GM21717 (cell line): ENCODE measurements at regions not wholly inside any gene's neighbourhood (a gene's known extent, or its start where the extent isn't known, plus 50 kb on each side); places are given as distances from the start of the nearest gene placed in this dataset.
"Not testable (repeated sequence)": the region's sequence is repeated elsewhere in the genome, so short reads cannot be mapped to it uniquely, and the experiment has no call there.

Source experiments
- ATAC-seq: cut with Tn5 transposase; IDR thresholded peaks from one replicate; pipeline ENCODE4 v1.9.1; 2021; ENCODE audit warnings: mild to moderate bottlenecking, moderate library complexity; ENCODE audit not compliant: unreplicated experiment

DNA sequence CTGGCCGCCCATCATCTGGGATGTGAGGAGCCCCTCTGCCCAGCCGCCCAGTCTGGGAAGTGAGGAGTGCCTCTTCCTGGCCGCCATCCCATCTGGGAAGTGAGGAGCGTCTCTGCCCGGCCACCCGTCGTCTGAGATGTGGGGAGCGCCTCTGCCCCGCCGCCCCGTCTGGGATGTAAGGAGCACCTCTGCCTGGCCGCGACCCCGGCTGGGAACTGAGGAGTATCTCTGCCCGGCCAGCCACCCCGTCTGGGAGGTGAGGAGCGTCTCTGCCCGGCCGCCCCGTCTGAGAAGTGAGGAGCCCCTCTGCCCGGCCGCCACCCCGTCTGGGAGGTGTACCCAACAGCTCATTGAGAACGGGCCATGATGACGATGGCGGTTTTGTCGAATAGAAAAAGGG lies 211.4 kb downstream of the ANAPC1 start:
- ATAC-seq, result not testable (repeated sequence)

DNA sequence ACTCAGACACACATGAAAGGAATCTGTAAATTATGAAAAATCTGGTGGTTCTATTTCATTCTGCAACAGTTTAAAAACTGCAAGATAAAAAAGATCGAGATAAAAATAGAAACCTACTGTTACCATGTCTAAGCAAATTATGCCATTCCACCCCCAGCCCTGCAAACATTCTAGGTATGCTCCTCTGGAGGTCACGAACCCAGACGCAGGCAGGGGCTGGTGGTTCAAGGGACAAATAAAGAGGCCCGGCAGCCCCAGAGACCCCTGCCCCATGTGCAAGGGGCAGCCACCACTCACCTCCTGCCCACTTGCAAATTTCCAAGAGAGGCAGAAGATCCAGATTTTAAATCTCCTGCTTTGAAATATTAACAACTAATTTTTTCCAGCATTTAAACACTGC lies 210.5 kb downstream of the ANAPC1 start:
- no peak for ATAC-seq

DNA sequence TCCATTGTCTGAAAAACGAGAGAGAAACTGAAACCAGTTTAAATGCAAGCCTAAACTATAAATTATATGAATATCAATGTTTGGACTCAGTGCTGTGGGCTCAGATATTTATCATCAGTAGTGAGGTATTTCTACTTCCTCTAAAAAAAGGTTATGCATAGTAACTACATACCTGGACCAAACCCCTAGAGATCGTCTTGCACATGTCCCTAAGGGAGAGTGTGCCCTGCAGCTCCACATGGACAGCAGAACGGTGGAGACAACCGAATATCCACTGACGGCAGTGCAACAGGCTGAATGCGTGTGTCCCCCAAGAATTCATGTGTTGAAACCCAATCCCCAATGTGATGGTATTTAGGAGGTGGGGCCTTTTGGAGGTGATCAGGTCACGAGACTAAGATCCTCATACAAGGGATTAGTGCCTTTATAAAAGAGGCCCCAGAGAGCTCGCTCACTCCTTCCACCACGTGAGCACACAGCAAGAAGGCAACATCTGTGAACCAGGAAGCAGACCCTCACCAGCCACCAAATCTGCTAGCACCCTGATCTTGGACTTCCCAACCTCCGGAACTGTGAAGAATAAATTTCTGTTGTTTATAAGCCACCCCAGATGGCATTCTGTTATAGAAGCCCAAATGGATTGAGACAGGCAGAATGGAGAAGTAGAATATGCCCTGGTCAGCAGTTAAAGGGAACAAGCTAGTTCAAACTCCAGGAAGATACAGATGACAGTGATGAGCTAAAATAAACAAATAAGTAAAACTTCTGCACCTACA lies 208.4 kb downstream of the ANAPC1 start:
- no peak for ATAC-seq

DNA sequence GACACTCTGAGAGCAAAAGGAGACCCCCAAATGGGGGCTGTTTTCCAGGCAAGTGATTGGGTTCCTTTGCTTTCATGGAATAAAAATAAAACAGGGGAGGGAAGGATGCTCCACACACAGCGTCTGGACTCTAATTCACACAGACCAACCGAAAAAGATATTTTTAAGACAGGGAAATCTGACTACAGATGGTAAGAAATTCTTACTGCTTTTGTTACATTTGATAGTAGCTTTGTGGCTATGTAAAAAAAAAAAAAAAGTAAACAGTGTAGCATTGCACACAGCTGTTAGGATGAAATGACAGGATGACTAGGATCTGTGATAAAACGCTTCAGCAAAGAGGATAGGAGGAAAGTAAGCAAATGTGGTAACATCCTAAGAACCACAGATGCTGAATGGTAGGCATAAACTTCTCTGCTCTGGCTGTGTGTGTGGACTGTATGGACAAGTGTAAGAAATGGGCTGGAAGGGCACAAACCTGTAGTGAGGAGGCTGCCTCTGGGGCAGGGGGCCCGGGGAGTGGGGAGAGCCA lies 207.6 kb downstream of the ANAPC1 start:
- no peak for ATAC-seq

DNA sequence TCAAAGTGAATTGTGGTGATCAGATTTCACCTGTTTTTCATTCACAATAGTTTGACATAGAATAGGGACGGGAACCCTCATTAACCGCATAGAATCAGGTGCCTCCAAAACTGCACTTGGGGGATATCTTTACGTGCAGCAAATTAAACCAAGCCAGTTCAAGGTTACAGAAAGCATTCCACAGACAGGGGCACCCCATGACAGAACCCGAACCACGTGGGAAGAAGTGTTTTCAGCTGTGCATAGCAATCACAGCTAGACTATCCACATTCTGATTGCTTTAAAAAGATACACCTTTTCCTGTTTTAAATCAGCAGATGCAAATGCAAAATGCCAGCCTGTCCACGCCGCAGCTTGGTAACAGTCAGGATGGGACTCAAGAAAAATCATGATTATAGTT lies 205.8 kb downstream of the ANAPC1 start:
- no peak for ATAC-seq

DNA sequence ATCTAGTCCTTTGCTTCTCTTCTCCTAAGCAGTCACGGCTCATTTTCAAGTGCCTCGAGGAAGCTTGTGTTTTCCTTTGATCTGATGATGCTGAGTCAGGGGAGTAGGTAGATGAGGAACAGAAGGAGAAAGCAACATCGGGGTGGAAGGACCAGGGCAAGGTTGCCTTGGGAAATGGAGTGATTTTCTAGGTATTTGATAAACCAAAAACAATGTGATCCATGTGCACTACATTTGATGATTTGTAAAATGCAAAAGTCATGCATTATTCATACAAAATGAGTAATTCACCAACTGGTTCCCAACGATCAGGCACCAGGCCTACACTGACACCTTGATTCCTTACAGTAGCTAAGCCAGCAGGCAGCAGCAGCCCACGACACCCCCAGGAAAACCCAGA lies 205.3 kb downstream of the ANAPC1 start:
- ATAC-seq, result no peak

DNA sequence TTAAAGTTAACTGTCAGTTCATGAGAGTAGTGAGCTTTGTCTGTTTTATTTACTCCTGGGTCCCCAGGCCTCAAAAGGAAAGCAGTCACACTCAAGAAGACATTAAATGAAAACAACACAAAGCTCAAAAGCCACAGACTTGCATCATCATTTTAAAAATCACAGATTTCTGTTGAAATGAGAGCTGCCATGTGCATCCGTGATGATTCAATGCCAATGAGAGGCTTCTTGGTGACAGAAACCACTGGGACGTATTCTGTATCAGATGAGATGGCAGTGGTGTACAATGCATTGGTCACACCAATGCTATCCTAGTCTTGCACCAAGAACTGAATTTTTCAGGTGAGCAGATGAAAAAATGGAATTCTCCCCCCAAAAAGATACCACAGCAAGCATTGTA lies 204.8 kb downstream of the ANAPC1 start:
- ATAC-seq, result no peak

DNA sequence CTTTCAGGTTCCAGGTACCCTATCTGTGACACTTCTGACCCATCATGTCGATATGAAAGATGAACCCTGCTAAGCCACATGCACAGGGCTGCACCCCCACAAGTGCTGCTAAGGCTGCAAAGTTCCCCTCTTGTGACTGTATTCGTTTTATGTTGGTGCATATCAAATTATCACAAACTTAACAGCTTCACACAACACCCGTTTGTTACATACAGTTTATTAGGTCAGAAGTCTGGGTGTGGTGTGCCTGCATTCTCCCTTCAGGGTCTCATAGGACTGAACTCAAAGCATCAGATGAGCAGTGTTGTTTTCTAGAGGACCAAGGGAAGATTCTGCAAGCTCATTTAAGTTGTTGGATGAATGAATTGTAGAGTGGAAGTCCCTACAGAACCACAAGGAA lies 199.4 kb downstream of the ANAPC1 start:
- no peak for ATAC-seq

DNA sequence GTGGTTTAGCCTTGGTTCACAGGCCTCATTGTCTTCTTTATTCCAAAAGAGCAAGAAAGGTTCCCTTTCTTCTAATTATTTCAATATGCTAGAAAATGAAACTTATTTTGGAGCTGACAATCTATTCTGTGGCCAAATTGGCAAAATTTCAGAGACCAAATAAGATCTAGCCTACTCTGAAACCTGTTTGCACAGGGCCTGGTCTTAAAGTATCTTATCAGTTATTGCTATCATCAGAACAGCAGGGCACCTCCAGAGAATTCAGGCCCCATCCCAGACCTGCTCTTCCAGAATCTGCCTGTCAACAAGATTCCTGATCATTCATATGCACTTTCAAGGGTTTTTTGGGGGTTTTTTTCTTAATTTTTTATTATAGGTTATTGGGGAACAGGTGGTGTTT lies 198.7 kb downstream of the ANAPC1 start:
- ATAC-seq, result no peak

DNA sequence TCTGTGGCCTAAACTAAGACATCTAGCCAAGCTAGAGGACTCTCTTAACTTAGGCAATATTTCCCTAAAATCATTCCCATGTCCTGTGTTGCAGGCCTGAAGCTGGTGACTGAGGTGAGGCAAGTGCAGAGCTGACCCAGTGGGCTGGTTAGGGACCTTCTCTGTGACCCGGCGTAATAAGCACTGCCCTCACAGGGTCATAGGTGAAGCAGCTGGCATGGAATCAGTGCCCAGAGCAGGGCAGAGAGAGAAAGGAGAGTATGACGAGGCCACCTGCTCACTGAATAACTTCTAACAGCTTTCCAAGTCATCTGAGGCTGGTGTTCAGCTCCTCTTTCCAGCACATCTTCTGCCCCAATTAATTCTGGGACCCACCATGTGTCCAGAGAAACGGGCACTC lies 197.0 kb downstream of the ANAPC1 start:
- ATAC-seq, result no peak

DNA sequence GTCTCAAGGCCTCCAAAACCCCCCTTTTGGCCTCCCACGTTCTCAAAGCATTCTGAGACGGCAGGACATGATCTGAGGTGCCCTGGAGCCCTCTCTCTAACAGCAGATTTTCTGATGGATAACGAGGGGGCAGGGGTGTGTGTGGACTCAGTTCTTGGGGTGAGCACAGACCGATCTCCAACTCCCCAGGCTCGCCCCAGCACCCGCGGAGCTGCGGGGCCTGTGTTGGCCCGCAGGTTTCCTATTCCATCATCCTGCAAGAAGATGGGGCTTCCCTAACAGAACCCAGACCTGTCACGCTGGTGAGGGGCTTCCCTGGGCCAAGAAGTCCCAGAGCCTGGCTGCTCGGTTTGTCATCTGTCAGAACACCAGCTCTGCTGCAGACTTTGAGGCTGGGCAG lies 196.1 kb downstream of the ANAPC1 start:
- no peak for ATAC-seq

DNA sequence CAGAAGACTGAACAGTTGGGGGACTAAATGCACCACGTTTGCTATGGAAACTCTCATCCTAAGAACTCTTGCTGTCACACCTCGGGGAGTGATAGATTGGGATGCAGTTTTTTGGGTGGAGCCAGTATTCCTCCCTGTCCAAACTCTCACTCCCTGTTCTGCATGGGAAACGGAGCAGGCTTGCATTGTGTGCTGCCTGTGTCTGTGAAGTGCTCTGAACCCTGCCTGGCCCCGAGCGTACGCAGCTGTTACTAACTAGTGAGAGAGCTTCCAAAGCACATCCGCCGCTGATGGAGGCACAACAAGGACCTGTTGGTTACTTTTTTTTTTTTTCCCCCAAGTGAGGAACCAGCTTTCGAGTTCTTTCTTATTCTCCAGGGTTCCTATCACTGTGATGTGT lies 195.5 kb downstream of the ANAPC1 start:
- no peak for ATAC-seq

DNA sequence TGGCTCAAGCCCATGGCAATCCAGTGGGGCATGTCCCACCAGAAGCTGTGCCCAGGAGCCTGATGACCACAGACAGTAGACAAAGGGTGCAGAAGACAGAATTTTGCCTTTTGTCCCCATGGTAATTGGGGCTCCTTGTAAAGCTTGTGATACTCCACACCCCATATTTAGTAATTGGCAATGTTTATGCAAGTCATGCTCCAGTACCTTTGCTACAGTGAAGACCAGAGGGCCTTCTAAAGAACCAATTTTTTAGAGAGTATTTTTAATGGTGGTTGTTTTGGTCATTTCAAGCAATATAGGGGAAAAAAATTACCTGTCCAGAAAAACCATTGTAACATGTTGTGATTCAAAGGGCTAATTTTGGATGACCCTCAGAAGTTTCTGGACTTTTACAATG lies 194.8 kb downstream of the ANAPC1 start:
- no peak for ATAC-seq

DNA sequence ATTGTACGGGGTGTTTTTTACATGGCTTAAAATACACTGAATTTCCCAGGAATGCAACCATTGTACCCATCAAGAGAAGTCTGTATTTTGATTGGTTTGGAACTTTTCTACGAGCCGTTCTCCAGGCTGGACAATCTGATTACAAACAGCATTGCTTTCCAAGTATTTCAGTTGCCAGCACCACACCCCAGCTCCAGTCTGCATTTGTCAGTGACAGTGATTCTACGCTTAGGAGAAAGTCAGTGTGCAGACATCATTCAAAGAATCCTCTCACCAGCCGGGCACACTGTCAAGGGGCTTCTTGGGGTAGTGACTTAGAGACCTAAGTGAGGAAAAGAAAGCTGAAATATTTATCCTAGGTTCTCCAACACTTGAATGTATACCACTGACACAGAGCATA lies 194.1 kb downstream of the ANAPC1 start:
- no peak for ATAC-seq

DNA sequence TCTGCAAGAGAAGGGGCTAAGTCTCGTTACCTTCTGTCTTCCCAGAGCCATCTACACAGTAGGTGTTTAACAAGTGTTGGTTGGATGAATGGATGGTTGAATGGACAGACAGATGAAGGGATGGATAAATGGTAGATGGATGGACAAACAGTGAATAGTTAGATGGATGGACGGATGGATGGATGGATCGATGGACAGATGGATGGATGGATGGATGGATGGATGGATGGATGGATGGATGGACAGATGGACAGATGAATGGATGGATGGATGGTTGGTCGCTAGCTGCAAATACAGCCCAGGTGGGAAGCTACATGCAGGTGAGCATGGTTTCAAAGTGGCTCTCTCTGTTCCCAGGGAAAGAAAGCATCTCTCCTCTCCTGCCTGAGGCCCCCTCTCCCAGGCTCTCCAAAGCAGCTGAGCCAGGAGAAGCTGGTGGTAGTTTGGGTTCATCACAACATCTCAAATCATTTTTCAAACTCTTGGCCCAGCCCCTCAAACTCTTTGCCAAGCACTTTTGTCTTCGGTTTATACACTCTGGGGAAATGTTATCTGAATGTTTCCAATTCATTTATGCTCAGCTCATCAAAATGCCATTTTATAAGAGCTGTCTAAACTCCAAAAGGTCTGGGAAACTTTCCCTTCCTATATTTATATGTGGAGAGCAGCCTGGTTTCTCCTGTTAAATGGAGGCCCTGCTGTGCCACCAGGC lies 192.7 kb downstream of the ANAPC1 start:
- ATAC-seq, result no peak

DNA sequence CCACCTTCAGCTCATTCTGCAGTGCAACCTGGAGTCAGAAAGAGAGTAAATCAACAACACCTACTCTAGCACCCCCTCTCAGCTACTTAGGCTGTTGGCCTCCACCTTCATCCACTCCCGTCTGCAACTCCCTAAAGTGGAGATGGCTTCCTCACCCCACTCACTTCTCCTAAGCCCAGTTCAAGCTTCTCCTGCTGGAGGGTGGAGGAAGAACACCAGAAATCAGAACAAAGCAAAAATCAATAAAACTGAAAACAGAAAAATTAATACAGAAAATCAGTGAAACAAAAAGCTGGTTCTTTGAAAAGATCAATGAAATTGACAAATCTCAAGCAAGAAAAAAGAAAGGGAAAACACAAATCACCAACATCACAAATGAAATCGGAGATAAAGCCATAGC lies 191.7 kb downstream of the ANAPC1 start:
- no peak for ATAC-seq

DNA sequence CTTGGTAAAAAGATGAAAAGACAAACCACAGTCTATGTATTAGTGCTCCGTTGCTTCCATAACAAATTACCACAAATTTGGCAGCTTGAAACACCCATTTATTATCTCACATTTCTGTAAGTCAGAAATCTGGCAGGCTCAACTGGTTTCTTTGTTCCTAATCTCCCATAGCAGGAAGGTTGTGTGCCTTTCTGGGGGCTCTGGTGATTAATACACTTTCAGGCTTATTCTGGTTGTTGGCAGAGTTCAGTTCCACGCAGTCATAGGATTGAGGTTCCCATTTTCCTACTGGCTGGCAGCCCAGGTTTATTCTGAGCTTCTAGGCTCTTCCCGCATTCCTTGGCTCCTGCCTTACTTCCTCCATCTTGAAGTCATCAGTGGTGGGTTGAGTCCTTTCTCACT lies 189.3 kb downstream of the ANAPC1 start:
- no peak for ATAC-seq

DNA sequence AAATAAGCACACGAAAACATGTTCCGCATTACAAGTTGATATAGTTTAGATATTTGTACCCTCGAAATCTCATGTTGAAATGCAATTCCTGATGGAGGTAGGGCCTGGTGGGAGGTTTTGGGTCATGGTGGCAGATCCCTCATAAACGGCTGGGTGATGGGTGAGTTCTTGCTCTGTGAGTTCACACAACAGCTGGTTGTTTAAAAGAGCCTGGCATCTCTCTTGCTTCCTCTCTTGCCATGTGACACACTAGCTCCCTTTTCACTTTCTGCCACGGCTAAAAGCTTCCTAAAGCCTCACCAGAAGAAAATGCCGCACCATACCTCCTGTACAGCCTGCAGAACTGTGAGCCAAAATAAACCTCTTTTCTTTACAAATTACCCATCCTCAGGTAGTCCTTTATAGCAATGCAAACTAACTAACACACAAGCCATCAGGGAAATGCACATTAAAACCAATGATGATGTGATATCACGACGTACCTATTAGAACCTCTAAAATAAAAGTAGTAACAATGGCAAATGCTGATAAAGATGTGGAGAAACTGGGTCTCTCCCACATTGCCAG lies 188.5 kb downstream of the ANAPC1 start:
- ATAC-seq, result no peak

DNA sequence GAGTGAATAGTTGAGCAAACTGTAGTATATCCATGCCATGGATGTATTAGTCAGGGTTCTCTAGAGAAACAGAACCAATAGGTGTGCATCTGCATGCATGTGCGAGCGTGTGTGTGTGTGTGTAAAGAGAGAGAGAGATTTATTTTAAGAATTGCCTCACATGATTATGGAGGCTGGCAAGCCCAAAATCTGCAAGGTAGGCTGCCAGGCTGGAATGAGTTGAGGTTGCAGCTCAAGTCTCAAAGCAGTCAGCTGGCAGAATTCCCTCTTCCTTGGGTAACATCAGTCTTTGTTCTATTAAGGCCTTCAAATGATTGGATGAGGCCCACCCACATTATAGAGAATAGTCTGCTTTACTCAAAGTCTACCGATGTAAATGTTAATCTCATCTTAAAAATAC lies 187.8 kb downstream of the ANAPC1 start:
- no peak for ATAC-seq

DNA sequence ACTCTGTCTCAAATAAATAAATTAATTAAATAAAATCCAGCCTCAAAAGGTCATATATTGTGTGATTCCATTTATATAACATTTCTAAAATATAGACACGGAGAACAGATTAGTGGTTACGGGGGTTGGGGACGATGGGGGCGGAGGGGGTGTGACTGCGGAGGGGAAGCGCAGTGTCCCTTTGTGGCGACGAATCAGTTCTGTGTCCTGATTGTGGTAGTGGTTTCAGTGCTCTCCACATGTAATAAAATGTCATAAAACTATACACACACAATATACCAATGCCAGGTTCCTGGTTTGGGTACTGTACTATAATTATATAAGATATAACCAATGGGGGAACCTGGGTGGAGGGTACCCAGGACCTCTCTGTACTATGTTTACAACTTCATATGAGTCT lies 186.4 kb downstream of the ANAPC1 start:
- ATAC-seq, result no peak

DNA sequence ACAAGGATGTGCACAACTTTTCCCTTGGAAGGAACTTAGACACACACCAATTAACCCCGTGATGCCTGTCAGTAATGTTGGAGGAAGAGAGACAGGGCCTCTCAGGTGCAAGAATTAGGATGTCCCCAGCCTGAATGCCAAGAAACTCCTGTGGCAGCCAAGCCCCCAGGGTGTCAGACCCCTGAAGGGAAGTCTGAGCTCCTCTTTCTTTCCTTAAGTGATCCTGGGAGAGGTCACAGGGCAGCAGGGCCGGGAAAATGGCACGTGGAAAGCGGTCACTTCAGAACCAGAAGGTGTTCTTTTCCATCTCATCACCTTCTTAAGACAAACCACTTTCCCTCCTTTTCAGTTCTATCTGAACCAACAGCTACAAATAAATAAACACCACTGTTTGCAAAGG lies 185.9 kb downstream of the ANAPC1 start:
- ATAC-seq, result no peak
